ENCODE measurements at regions not wholly inside any gene's neighbourhood (a gene's known extent, or its start where the extent isn't known, plus 50 kb on each side); places are given as distances from the start of the nearest gene placed in this dataset.

DNA sequence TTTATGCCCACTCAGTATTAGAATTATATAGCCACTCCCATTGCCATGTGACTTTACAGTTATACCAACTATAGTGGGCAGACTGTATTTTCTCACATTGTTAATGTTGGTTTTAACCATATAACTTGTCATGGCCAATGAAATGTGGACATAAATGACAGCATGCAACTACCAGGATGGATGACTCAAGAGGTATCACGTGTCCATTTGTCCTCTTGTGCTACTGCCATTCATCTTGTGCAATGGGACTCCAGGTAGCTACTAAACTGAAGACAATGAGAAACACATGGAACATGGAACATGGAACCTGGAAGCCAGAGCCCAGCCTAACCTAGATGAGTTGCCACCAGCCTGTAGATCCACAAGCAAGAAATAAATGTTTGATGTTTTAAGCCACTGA lies 242.7 kb upstream of the IPO5 start:
- no peak overlapping the region for H3K27ac ChIP-seq (ENCODE audit: low read depth, low read length)
- H3K9me3 ChIP-seq (ENCODE audit: control insufficient read depth in 2 of 3, low read length in 3 of 3), result no peaks in the 10 kb centered on the region
- no peaks in the 10 kb centered on the region for H3K4me1 ChIP-seq (ENCODE audit: control insufficient read depth in 2 of 2, insufficient read depth in 2 of 2, low read length in 2 of 2)
- no peaks in the 10 kb centered on the region for H3K4me1 Mint-ChIP-seq
- no peaks in the 10 kb centered on the region for H3K36me3 Mint-ChIP-seq
- DNase-seq, result no peak
- H3K27ac Mint-ChIP-seq, result no peak overlapping the region
- H3K4me3 ChIP-seq (ENCODE audit: low read length), result no peak overlapping the region
- H3K36me3 ChIP-seq (ENCODE audit: control insufficient read depth in 2 of 3, insufficient read depth in 3 of 3, low read length in 3 of 3), result no peaks in the 10 kb centered on the region
- H3K27me3 Mint-ChIP-seq, result peaks cover 0 to 18% (median 7%) of the 10 kb centered on the region in 5 donors
- intact Hi-C loops (cut with micrococcal nuclease), result no loop called here
- no peak for ATAC-seq
- ChIA-PET POLR2A (no interaction called here), CTCF (no interaction called here)
- no peaks in the 10 kb centered on the region for H3K27me3 ChIP-seq (ENCODE audit: control insufficient read depth in 2 of 2, insufficient read depth in 2 of 2, low read length in 2 of 2)
- H3K9me3 Mint-ChIP-seq, result peaks cover 0 to 16% (median 7%) of the 10 kb centered on the region in 11 donors
- no peak overlapping the region for H3K4me3 Mint-ChIP-seq

DNA sequence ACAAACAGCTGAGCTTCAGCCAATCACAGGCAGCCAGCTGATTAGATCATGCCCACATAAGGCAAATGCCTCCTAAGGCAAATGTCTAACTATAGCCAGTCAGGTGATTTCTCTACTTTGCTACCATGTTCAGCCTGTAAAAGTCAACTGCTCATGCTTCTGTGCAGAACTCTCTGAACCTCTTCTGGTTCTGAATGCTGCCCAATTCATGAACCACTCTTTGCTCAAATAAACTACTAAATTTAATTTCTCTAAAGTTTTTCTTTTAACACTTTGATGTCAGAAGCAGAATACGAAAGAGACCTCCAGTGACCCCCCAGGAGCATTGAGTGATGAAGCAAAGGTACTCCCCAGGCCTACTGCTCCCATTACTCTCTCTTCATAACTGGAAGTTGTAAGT lies 240.7 kb upstream of the IPO5 start:
- no peak for ATAC-seq
- Mint-ChIP-seq H3K36me3 (no peaks in the 10 kb centered on the region), H3K27ac (no peak overlapping the region), H3K4me3 (no peak overlapping the region), H3K27me3 (peaks cover 0 to 5% (median 0%) of the 10 kb centered on the region in 5 donors), H3K4me1 (no peaks in the 10 kb centered on the region), H3K9me3 (peaks cover 0 to 16% (median 7%) of the 10 kb centered on the region in 11 donors)
- Histone ChIP-seq H3K27ac (ENCODE audit: low read depth, low read length) (no peak overlapping the region), H3K27me3 (ENCODE audit: control insufficient read depth in 2 of 2, insufficient read depth in 2 of 2, low read length in 2 of 2) (no peaks in the 10 kb centered on the region), H3K9me3 (ENCODE audit: control insufficient read depth in 2 of 3, low read length in 3 of 3) (no peaks in the 10 kb centered on the region), H3K4me3 (ENCODE audit: low read length) (no peak overlapping the region), H3K36me3 (ENCODE audit: control insufficient read depth in 2 of 3, insufficient read depth in 3 of 3, low read length in 3 of 3) (no peaks in the 10 kb centered on the region), H3K4me1 (ENCODE audit: control insufficient read depth in 2 of 2, insufficient read depth in 2 of 2, low read length in 2 of 2) (no peaks in the 10 kb centered on the region)
- DNase-seq, result no peak
- CTCF ChIA-PET, result no interaction called here
- intact Hi-C loops (cut with micrococcal nuclease), result no loop called here
- POLR2A ChIA-PET, result no interaction called here

DNA sequence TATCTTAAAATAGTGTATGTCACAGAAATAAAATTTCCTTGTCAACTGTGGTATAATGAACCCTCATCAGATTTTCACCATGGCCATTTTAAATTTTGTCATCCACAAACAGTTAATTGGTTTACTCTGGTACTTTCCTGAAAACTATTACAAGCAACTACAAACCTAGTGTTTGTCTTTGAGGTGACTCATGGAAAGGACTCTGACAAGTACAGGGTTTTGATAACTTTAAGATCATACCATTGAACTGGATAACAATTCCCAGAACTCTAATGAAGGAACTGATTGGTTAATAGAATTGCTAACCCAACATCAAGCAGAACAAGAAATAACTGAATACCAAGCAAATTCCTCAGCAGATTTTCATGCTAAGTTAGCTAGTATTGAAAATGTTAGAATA lies 237.7 kb upstream of the IPO5 start:
- no peaks in the 10 kb centered on the region for H3K27me3 ChIP-seq (ENCODE audit: control insufficient read depth in 2 of 2, insufficient read depth in 2 of 2, low read length in 2 of 2)
- no peaks in the 10 kb centered on the region for H3K36me3 Mint-ChIP-seq
- ATAC-seq (no peak), DNase-seq (no peak)
- no peaks in the 10 kb centered on the region for H3K9me3 ChIP-seq (ENCODE audit: control insufficient read depth in 2 of 3, low read length in 3 of 3)
- peaks cover 0 to 16% (median 7%) of the 10 kb centered on the region in 11 donors for H3K9me3 Mint-ChIP-seq
- POLR2A ChIA-PET, result no interaction called here
- H3K4me1 Mint-ChIP-seq, result no peaks in the 10 kb centered on the region
- no peaks in the 10 kb centered on the region for H3K4me1 ChIP-seq (ENCODE audit: control insufficient read depth in 2 of 2, insufficient read depth in 2 of 2, low read length in 2 of 2)
- no peak overlapping the region for H3K27ac Mint-ChIP-seq
- no peaks in the 10 kb centered on the region for H3K36me3 ChIP-seq (ENCODE audit: control insufficient read depth in 2 of 3, insufficient read depth in 3 of 3, low read length in 3 of 3)
- H3K4me3 Mint-ChIP-seq, result no peak overlapping the region
- peaks cover 0 to 7% (median 0%) of the 10 kb centered on the region in 5 donors for H3K27me3 Mint-ChIP-seq
- no peak overlapping the region for H3K27ac ChIP-seq (ENCODE audit: low read depth, low read length)
- intact Hi-C loops (cut with micrococcal nuclease), result no loop called here
- CTCF ChIA-PET, result no interaction called here
- no peak overlapping the region for H3K4me3 ChIP-seq (ENCODE audit: low read length)

DNA sequence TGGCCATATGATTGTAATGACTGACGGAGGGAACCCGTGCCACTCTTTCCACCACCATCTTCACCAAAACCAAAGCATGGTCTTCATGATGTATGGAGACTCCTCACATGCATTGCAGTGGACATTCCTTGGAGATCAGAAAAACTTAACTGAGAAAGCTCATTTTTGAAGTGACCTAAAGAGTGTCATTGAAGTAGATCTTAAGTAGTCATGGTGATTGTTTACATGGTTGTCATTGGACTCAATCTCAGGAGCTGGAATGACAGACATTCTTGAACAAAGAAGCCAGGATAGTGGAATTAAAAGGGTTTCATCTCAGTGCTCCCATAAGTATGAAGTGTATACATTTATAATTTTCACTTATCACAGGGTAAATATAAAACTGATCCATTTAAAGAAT lies 236.7 kb upstream of the IPO5 start:
- ChIA-PET CTCF (no interaction called here), POLR2A (no interaction called here)
- H3K4me1 Mint-ChIP-seq, result no peaks in the 10 kb centered on the region
- no peak for DNase-seq
- H3K36me3 Mint-ChIP-seq, result no peaks in the 10 kb centered on the region
- peaks cover 0 to 7% (median 0%) of the 10 kb centered on the region in 5 donors for H3K27me3 Mint-ChIP-seq
- Histone ChIP-seq H3K9me3 (ENCODE audit: control insufficient read depth in 2 of 3, low read length in 3 of 3) (no peaks in the 10 kb centered on the region), H3K4me3 (ENCODE audit: low read length) (no peak overlapping the region), H3K4me1 (ENCODE audit: control insufficient read depth in 2 of 2, insufficient read depth in 2 of 2, low read length in 2 of 2) (no peaks in the 10 kb centered on the region), H3K36me3 (ENCODE audit: control insufficient read depth in 2 of 3, insufficient read depth in 3 of 3, low read length in 3 of 3) (no peaks in the 10 kb centered on the region), H3K27ac (ENCODE audit: low read depth, low read length) (no peak overlapping the region), H3K27me3 (ENCODE audit: control insufficient read depth in 2 of 2, insufficient read depth in 2 of 2, low read length in 2 of 2) (no peaks in the 10 kb centered on the region)
- peaks cover 0 to 16% (median 6%) of the 10 kb centered on the region in 11 donors for H3K9me3 Mint-ChIP-seq
- no peak for ATAC-seq
- intact Hi-C loops (cut with micrococcal nuclease), result no loop called here
- no peak overlapping the region for H3K4me3 Mint-ChIP-seq
- H3K27ac Mint-ChIP-seq, result no peak overlapping the region

DNA sequence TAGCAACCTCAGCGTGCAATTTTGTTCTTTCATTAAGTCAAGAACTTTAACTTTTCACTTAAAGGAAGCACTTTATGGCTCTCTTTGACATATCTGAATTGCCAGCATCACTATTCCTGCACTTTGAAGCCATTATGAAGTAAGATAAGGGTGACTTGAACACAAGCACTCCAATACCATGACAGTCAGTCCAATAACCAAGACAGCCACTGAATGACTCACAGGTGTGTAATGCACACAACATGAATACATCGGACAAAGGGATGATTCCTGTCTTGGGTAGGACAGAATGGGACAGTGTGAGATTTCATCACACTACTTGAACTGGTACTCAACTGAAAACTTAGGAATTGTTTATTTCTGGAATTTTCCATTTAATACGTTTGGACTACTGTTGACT lies 233.7 kb upstream of the IPO5 start:
- no peak overlapping the region for H3K4me3 Mint-ChIP-seq
- peaks cover 0 to 7% (median 5%) of the 10 kb centered on the region in 5 donors for H3K27me3 Mint-ChIP-seq
- DNase-seq (no peak), ATAC-seq (no peak)
- Histone ChIP-seq H3K9me3 (ENCODE audit: control insufficient read depth in 2 of 3, low read length in 3 of 3) (no peaks in the 10 kb centered on the region), H3K27me3 (ENCODE audit: control insufficient read depth in 2 of 2, insufficient read depth in 2 of 2, low read length in 2 of 2) (no peaks in the 10 kb centered on the region), H3K36me3 (ENCODE audit: control insufficient read depth in 2 of 3, insufficient read depth in 3 of 3, low read length in 3 of 3) (no peaks in the 10 kb centered on the region), H3K4me1 (ENCODE audit: control insufficient read depth in 2 of 2, insufficient read depth in 2 of 2, low read length in 2 of 2) (no peaks in the 10 kb centered on the region), H3K4me3 (ENCODE audit: low read length) (no peak overlapping the region), H3K27ac (ENCODE audit: low read depth, low read length) (no peak overlapping the region)
- no peaks in the 10 kb centered on the region for H3K4me1 Mint-ChIP-seq
- ChIA-PET CTCF (no interaction called here), POLR2A (no interaction called here)
- H3K36me3 Mint-ChIP-seq, result no peaks in the 10 kb centered on the region
- intact Hi-C loops (cut with micrococcal nuclease), result no loop called here
- H3K9me3 Mint-ChIP-seq, result peaks cover 0 to 4% (median 0%) of the 10 kb centered on the region in 11 donors
- no peak overlapping the region for H3K27ac Mint-ChIP-seq

DNA sequence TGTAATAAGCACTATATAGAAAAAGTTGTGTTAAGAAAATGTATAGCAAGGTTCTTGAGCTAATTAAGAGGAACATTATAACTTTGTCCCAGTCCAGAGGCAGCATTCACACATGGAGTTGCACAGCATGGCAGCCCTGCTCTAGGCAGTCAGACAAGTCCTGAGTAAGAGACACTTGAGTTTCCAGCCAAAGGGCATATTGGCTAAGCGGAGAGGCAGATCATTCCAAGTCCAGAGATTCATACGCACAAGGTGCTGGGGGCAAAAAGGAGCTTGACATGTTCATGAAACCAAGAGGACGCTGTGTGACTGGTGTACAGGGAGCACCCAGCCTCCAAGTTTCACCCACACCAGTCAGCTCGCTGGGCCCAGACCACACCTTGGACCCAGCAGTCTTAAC lies 232.6 kb upstream of the IPO5 start:
- Mint-ChIP-seq H3K27me3 (peaks cover 0 to 7% (median 5%) of the 10 kb centered on the region in 5 donors), H3K4me1 (no peaks in the 10 kb centered on the region), H3K27ac (no peak overlapping the region), H3K4me3 (no peak overlapping the region), H3K36me3 (no peaks in the 10 kb centered on the region), H3K9me3 (peaks cover 0 to 4% (median 0%) of the 10 kb centered on the region in 11 donors)
- ATAC-seq, result no peak
- Histone ChIP-seq H3K4me1 (ENCODE audit: control insufficient read depth in 2 of 2, insufficient read depth in 2 of 2, low read length in 2 of 2) (no peaks in the 10 kb centered on the region), H3K4me3 (ENCODE audit: low read length) (no peak overlapping the region), H3K27me3 (ENCODE audit: control insufficient read depth in 2 of 2, insufficient read depth in 2 of 2, low read length in 2 of 2) (no peaks in the 10 kb centered on the region), H3K27ac (ENCODE audit: low read depth, low read length) (no peak overlapping the region), H3K36me3 (ENCODE audit: control insufficient read depth in 2 of 3, insufficient read depth in 3 of 3, low read length in 3 of 3) (no peaks in the 10 kb centered on the region), H3K9me3 (ENCODE audit: control insufficient read depth in 2 of 3, low read length in 3 of 3) (no peaks in the 10 kb centered on the region)
- ChIA-PET POLR2A (no interaction called here), CTCF (no interaction called here)
- intact Hi-C loops (cut with micrococcal nuclease), result no loop called here
- DNase-seq, result no peak

DNA sequence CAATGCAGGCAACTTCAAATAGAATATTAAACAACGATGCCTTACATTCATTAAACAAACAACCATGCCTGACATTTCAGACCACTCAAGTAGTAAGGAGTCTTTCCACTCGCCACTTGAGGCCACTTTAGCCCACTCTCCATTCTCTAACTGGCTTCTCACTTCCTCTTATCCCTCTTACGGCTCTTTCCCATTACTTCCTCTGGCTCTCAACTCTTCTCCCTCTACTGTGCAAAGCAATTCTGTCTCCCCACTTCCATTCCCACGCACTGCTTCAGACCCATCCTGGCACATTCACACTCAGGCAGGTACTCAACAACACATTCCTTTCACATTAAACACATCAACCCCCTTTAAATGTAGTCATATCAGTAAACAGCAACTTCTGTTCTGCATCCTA lies 229.8 kb upstream of the IPO5 start:
- POLR2A ChIA-PET, result no interaction called here
- ATAC-seq, result no peak

More for the DNA sequence above, 229.8 kb upstream of the IPO5 start:
- DNase-seq, result no peak
- no peak overlapping the region for H3K27ac ChIP-seq (ENCODE audit: low read depth, low read length)
- Mint-ChIP-seq H3K4me3 (no peak overlapping the region), H3K4me1 (no peaks in the 10 kb centered on the region), H3K27me3 (peaks cover 0 to 13% (median 5%) of the 10 kb centered on the region in 5 donors), H3K9me3 (peaks cover 0 to 4% (median 0%) of the 10 kb centered on the region in 11 donors), H3K27ac (no peak overlapping the region), H3K36me3 (no peaks in the 10 kb centered on the region)
- no peaks in the 10 kb centered on the region for H3K9me3 ChIP-seq (ENCODE audit: control insufficient read depth in 2 of 3, low read length in 3 of 3)
- CTCF ChIA-PET, result no interaction called here
- H3K36me3 ChIP-seq (ENCODE audit: control insufficient read depth in 2 of 3, insufficient read depth in 3 of 3, low read length in 3 of 3), result no peaks in the 10 kb centered on the region
- H3K4me1 ChIP-seq (ENCODE audit: control insufficient read depth in 2 of 2, insufficient read depth in 2 of 2, low read length in 2 of 2), result no peaks in the 10 kb centered on the region
- H3K4me3 ChIP-seq (ENCODE audit: low read length), result no peak overlapping the region
- intact Hi-C loops (cut with micrococcal nuclease), result no loop called here
- H3K27me3 ChIP-seq (ENCODE audit: control insufficient read depth in 2 of 2, insufficient read depth in 2 of 2, low read length in 2 of 2), result no peaks in the 10 kb centered on the region

All from naive thymus-derived CD4-positive, alpha-beta T cell (primary cell).